Middle frontal gyrus (tissue), 1 donor: ENCODE measurements at regions not wholly inside any gene's neighbourhood (a gene's known extent, or its start where the extent isn't known, plus 50 kb on each side); places are given as distances from the start of the nearest gene placed in this dataset.

Experiments
- DNase-seq: peaks from one replicate; pipeline ENCODE4 v3.0.0-alpha.2; 2015; ENCODE audit warnings: low spot score; ENCODE audit errors: extremely low spot score

GRCh38 chr11:128196235-128196634 lies 391.1 kb downstream of the ETS1 start:
- DNase-seq: no peak

GRCh38 chr11:128195756-128196155 lies 391.6 kb downstream of the ETS1 start:
- DNase-seq: no peak

DNA sequence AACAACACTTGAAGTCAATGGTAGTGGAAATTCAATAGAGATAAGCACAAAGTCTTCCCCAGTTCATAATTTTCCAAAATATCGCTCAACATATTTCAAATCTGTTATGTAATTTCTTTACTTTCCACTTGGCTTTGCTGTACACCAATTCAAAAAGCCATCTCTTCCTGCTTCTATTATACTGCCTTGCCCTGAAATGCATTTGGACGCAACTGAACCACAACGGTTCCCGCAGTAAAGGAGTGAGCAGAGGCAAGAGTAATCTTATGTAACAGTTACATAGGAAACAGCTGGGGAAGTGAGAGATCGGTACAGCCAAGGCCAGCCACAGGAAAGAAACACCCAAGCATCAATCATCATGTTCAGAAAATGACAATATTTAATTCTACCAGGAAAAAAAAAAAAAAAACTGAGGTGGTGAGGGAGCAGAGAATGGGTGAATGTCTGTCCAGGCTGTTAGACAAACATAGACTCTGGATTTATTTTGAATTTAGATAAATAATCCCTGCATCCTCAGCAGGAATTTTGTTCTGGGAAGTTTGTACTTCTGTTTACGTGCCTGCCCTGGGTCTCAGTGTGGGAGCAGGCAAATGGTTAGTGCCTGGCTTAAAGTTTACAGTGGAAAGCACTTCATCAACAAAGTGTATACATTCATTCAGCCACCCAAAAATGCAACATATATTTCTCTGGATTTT lies 392.2 kb downstream of the ETS1 start:
- no peak for DNase-seq

GRCh38 chr11:128194216-128194615 lies 393.1 kb downstream of the ETS1 start:
- no peak for DNase-seq

DNA sequence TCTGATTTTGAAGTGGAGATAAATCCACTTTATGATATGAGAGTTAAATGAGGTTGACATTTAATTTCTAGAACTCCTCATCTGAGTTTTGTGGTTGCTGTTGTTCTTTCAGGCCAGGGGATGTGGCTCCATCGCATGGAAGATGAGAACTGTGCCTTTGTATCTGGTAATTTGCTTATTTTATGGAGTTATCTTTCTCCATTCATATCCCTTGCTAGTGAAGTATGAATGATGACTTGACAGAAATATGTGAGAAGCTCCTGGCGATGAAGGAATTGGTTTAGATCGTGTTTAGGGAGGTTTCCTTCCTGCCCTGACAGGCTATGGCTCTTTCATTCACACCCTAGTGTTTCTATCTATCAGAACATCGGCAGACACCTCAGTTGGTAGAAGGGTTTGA lies 393.7 kb downstream of the ETS1 start:
- no peak for DNase-seq

- DNase-seq: no peak
Observed at GRCh38 chr11:128190312-128190711, 397.0 kb downstream of the ETS1 start.

DNA sequence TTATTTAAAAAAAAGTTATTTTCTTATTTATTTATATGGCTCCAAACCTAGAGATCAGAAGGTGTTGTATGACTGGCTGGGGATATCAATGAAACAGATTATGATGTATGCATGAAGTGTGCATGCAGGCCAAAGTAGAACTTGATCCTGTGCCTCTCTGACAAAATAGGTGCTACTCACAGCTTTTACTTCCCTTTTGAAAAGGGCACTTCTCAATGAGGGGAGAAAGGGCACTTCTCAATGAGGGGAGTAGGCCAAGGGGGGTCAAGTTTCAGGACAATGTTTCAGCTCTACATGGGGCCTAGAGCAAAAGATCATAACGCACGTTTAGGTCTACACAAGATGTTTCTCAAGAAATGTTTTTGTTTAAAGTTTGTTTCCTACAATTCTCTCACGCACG lies 397.5 kb downstream of the ETS1 start:
- no peak for DNase-seq

- no peak for DNase-seq
Observed at GRCh38 chr11:128188346-128189004, 398.9 kb downstream of the ETS1 start.

DNA sequence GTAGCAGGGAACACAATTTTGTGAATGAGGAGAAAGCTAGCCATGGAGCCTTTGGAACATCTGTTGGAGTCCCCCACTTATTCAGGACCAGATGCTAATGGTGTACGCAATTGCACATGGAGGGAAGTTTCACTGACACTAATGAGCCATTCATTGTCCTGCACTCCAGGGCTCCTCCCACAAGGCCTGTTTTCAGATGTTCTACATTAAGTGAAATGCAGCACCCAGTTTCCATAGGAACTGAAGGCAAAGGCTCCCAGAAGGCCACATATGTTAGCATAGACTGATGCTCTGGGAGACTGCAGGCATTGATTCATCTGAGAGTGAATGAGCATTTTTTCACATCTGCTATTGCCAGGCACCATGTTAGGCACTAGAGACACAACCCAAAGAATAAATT lies 399.5 kb downstream of the ETS1 start:
- no peak for DNase-seq

DNA sequence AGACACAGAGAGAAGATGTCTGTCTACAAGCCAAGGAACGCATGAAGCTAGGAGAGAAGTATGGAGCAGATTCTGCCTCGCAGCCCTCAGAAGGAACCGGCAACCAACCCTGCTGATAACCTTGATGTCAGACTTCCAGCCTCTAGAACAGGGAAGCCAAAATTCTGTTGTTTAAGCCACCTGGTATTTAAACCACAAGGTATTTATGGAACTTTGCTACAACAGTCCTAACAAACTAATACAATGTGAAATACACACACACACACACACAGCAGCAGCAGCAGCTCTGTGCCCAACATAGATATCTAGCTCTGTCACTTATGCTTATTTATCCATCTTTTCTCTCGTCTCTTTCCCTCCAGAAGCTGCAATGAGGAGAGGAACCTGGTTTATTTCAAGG lies 400.0 kb downstream of the ETS1 start:
- DNase-seq: no peak

DNA sequence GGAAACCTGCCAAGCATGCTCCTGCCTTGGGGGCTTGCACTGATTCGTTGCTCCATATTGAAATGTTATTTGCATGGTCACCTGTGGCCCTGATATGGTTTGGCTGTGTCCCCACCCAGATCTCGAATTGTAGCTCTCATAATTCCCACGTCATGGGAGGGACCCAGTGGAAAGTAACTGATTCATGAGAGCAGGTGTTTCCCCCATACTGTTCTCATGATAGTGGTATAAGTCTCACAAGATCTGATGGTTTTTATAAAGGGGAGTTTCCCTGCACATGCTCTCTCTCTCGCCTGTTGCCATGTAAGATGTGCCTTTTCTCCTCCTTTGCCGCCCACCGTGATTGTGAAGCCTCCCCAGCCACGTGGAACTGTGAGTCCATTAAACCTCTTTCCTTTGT lies 402.4 kb downstream of the ETS1 start:
- DNase-seq: no peak

DNA sequence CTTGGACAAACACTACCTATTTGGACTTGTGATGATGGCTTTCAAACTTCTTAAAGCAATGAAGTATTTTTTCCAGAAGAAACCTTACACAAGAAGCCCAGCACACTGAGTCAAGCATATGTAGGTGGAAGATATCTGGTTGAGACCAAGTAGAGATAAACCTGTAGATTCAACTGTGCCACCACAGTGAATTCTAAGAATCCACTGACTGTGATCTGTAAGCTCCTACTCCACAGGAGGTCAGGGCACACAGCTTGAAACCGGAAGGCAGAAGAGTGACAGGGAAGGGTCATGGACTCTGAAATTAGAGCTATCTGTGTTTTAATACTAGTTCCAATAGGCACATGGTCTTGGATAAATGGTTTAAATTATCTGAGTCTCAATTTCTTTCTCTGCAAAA lies 404.5 kb downstream of the ETS1 start:
- no peak for DNase-seq

DNA sequence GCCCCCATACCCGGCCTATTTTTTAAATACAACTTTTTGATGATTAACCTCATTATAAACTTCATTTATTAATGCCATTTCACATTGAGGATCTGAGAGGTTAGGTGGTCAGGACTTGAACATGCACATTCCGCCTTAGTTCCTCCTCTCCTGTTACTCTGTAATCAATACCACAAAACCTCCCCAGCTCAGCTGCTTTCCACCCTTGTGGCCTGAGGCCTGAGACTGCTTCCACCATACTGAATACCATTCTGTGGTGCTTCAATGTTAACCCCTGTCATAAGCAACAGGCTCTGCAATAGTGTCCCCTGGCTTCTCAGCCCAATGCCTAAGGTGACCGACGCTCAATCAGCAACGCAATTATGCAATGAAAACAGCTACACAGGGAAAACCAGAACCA lies 405.4 kb downstream of the ETS1 start:
- DNase-seq: no peak

- DNase-seq: no peak
Observed at GRCh38 chr11:128181088-128181480, 406.3 kb downstream of the ETS1 start.

- no peak for DNase-seq
Observed at GRCh38 chr11:128180441-128181087, 406.8 kb downstream of the ETS1 start.

DNA sequence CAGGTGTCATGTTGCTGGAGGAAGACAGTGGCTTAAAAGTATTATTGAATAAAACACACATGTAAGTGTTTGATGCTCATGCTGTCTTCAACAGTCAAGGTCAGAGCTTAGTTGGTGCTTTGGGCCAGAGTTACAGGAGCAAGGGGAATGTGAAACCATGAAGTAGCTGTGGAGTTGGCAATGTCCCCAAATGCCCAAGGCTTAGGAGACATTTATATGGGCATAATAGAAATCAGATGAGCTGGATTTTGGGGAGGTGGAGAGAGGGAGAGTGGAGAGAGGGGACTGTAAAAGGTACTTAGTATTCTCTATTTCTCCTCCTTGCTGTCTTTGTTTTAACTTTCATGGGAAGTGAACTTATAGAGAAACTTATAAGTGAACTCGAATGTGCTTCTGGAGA lies 407.8 kb downstream of the ETS1 start:
- DNase-seq: no peak

- no peak for DNase-seq
Observed at GRCh38 chr11:128179039-128179438, 408.3 kb downstream of the ETS1 start.

DNA sequence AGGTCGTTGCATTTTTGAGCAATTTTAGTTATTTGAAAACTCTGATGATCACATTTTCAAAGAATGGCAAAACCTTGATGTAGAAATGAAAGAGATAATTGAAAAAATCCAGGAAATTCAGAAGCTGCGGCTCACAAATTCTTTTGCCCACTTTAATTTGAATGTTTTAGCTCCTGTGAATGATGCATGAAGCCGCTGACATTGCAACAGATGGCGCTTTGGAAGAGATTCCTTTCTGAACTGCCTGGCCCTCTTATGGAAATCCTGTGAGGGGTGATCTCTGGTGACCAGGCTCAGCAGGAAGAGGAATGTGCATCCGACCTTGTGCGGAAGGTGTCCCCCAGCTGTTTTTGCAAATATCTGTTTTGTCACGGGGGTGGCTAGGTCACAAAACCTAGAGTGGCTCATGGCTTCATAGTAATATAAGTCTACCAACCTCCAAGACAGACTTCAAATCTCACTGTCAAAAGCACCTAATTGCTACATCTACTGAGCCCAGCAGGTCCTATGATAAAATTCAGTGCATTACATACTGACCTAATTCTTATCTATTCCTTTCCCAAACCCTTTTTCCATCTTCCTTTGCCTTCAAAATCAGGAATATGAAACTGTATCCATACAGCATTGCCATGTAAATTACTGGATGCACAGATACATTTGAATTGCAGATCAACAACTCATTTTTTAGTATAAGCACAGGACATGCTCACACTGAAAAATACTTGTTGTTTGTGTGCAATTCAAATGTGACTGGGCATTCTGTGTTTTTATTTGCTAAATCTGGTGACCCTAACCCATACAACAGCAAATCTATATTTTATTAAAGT lies 412.7 kb downstream of the ETS1 start:
- no peak for DNase-seq

DNA sequence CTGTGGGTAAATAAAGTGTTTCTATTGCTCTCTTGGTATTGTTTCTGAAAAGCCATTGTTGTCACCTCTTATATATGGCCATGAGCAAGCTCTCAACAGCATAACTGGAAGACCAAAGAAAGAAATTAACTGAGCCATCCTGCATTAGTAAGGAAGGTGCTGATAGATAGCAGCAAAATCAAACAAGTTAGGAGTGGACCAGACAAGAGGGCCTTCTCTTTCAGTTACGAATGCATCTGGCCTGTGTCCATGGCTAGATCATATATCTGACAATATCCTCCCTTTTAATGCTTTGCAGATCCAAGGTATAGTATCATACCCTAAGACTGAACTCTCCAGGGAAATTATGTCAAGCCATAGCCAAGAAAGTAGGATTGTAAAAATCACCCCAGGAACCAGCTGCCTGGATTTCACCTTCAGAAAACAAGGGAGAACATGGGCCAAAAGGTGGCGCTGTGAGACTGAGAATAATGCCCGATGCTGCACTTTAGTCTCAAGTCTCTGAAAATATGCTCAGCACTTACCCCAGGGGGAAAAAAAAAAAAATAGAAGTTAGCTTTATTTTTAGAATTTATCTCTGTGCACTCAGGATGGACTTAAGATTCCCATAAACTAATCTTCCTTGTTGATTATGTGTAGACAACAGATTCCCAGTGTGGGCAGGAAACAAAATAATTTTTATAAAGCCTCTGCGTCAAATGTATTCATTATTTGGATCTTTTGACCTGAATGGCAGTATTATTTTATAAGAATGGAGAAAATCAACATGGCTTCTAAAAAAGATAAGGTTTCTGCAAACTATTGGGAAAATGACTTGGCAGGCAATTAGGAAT lies 415.1 kb downstream of the ETS1 start:
- DNase-seq: peak; percentile 68

DNA sequence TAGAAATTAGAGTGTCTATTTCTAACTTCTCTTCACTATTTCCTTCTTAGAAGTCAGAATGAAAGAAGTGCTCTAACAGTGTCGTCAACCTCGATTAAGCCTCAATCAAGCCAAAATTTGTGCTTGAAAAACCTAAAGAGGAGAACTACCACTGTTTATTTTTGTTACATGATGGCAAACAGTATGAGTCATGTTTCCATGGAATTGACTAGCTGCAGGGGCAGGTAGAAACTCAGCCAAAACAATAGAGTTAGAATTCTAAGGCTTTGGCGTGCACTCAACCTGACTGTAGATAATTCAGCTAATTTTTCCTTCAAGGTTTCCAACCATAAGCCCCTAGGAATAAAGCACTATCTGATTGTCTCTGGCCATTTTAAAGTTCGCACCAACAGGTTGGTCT lies 415.9 kb downstream of the ETS1 start:
- DNase-seq: no peak

DNA sequence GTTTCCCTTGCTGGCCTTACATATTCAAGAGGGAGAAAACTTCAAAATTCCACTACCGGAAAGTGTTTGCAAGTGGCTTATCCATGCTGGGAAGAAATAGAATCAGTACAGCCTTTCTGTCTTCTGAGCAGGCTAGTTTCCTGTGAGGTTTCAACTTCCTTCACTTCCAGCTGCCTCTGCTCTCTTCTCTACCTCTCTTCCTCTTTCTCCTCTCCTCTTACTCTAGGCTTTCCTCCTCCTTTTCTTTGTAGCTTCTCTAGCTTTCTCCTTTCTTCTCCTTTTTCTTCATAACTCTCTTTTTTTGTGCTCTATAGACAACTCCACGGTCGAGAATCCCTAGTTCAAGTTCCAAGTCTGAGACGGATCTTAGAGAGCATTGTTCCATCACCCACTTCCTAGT lies 421.8 kb downstream of the ETS1 start:
- DNase-seq: no peak
